ENCODE measurements at regions not wholly inside any gene's neighbourhood (a gene's known extent, or its start where the extent isn't known, plus 50 kb on each side); places are given as distances from the start of the nearest gene placed in this dataset.
"Not testable (repeated sequence)": the region's sequence is repeated elsewhere in the genome, so short reads cannot be mapped to it uniquely, and the experiment has no call there.

GRCh38 chr15:77905301-77905920, 172.1 kb downstream of the TBC1D2B start:
- intact Hi-C loops (cut with DNase I): no loop called here
- TF ChIP-seq CTCF (IDR thresholded peaks at IDR 0.05; ENCODE audit: borderline replicate concordance, extremely low read depth, insufficient read depth): no peak
- no peaks in the 10 kb centered on the region for H3K36me3 ChIP-seq (ENCODE audit: control insufficient read depth in 2 of 3, insufficient read depth in 3 of 3, low read length in 3 of 3)
- no peaks in the 10 kb centered on the region for H3K9me3 ChIP-seq (ENCODE audit: control insufficient read depth in 2 of 3, insufficient read depth in 1 of 3, low read length in 3 of 3)
- FAIRE-seq (no peak), DNase-seq (peak in 1 of 5 donors; percentile 61)
- no peak overlapping the region for H3K27ac ChIP-seq (ENCODE audit: low read depth in 2 of 2, low read length in 2 of 2)
- no peaks in the 10 kb centered on the region for H3K27me3 ChIP-seq (ENCODE audit: control insufficient read depth, insufficient read depth, low read length)
- H3K9ac ChIP-seq (ENCODE audit: low read length in 3 of 3): no peak overlapping the region
- H3K4me3 ChIP-seq (ENCODE audit: low read length in 3 of 3): no peak overlapping the region
- H3K4me1 ChIP-seq (ENCODE audit: control insufficient read depth in 2 of 3, insufficient read depth in 2 of 3, low read depth in 1 of 3, low read length in 3 of 3): no peaks in the 10 kb centered on the region

GRCh38 chr15:77904901-77905300, 172.6 kb downstream of the TBC1D2B start:
- intact Hi-C loops (cut with DNase I): no loop called here
- Histone ChIP-seq H3K4me3 (ENCODE audit: low read length in 3 of 3) (no peak overlapping the region), H3K27ac (ENCODE audit: low read depth in 2 of 2, low read length in 2 of 2) (no peak overlapping the region), H3K9ac (ENCODE audit: low read length in 3 of 3) (no peak overlapping the region), H3K36me3 (ENCODE audit: control insufficient read depth in 2 of 3, insufficient read depth in 3 of 3, low read length in 3 of 3) (no peaks in the 10 kb centered on the region), H3K9me3 (ENCODE audit: control insufficient read depth in 2 of 3, insufficient read depth in 1 of 3, low read length in 3 of 3) (no peaks in the 10 kb centered on the region), H3K4me1 (ENCODE audit: control insufficient read depth in 2 of 3, insufficient read depth in 2 of 3, low read depth in 1 of 3, low read length in 3 of 3) (no peaks in the 10 kb centered on the region), H3K27me3 (ENCODE audit: control insufficient read depth, insufficient read depth, low read length) (no peaks in the 10 kb centered on the region)
- FAIRE-seq (no peak), DNase-seq (no peak)
- TF ChIP-seq CTCF (IDR thresholded peaks at IDR 0.05; ENCODE audit: borderline replicate concordance, extremely low read depth, insufficient read depth): no peak

GRCh38 chr15:77904436-77904821, 173.1 kb downstream of the TBC1D2B start:
- H3K27ac ChIP-seq (ENCODE audit: low read depth in 2 of 2, low read length in 2 of 2): no peak overlapping the region
- no peak overlapping the region for H3K9ac ChIP-seq (ENCODE audit: low read length in 3 of 3)
- no peak for TF ChIP-seq CTCF (IDR thresholded peaks at IDR 0.05; ENCODE audit: borderline replicate concordance, extremely low read depth, insufficient read depth)
- no peak for FAIRE-seq
- no peaks in the 10 kb centered on the region for H3K36me3 ChIP-seq (ENCODE audit: control insufficient read depth in 2 of 3, insufficient read depth in 3 of 3, low read length in 3 of 3)
- peak in 1 of 5 donors; percentile 58 for DNase-seq
- H3K9me3 ChIP-seq (ENCODE audit: control insufficient read depth in 2 of 3, insufficient read depth in 1 of 3, low read length in 3 of 3): no peaks in the 10 kb centered on the region
- H3K27me3 ChIP-seq (ENCODE audit: control insufficient read depth, insufficient read depth, low read length): no peaks in the 10 kb centered on the region
- no peaks in the 10 kb centered on the region for H3K4me1 ChIP-seq (ENCODE audit: control insufficient read depth in 2 of 3, insufficient read depth in 2 of 3, low read depth in 1 of 3, low read length in 3 of 3)
- no peak overlapping the region for H3K4me3 ChIP-seq (ENCODE audit: low read length in 3 of 3)
- intact Hi-C loops (cut with DNase I): no loop called here

- H3K27me3 ChIP-seq (ENCODE audit: control insufficient read depth, insufficient read depth, low read length); intact Hi-C loops (cut with DNase I); H3K9me3 ChIP-seq (ENCODE audit: control insufficient read depth in 2 of 3, insufficient read depth in 1 of 3, low read length in 3 of 3); H3K9ac ChIP-seq (ENCODE audit: low read length in 3 of 3); FAIRE-seq; H3K36me3 ChIP-seq (ENCODE audit: control insufficient read depth in 2 of 3, insufficient read depth in 3 of 3, low read length in 3 of 3); H3K4me1 ChIP-seq (ENCODE audit: control insufficient read depth in 2 of 3, insufficient read depth in 2 of 3, low read depth in 1 of 3, low read length in 3 of 3); H3K4me3 ChIP-seq (ENCODE audit: low read length in 3 of 3); H3K27ac ChIP-seq (ENCODE audit: low read depth in 2 of 2, low read length in 2 of 2): not testable (repeated sequence)
- peak in 1 of 5 donors; percentile 30 for DNase-seq
These were observed 173.6 kb downstream of the TBC1D2B start for GRCh38 chr15:77903761-77904435.

All from kidney (tissue), 13 donors.